Loucy (cell line): ENCODE measurements at regions not wholly inside any gene's neighbourhood (a gene's known extent, or its start where the extent isn't known, plus 50 kb on each side); places are given as distances from the start of the nearest gene placed in this dataset.

ENCODE experiments used
- EZH2phosphoT487 ChIP-seq: fragments of 200-600 bp; IDR thresholded peaks from 2 replicates; pipeline ENCODE4 v1.6.1; 2018; ENCODE audit warnings: antibody characterized with exemption, mild to moderate bottlenecking, moderate library complexity, borderline replicate concordance
- TF ChIP-seq, protein P1 (sequence below): fragments of 200-600 bp; sonication (generic); conservative IDR thresholded peaks from 2 replicates; pipeline ENCODE4 v1.5.1; 2014; ENCODE audit warnings: mild to moderate bottlenecking, antibody characterized with exemption, low read length

- TF ChIP-seq, protein P1, sequence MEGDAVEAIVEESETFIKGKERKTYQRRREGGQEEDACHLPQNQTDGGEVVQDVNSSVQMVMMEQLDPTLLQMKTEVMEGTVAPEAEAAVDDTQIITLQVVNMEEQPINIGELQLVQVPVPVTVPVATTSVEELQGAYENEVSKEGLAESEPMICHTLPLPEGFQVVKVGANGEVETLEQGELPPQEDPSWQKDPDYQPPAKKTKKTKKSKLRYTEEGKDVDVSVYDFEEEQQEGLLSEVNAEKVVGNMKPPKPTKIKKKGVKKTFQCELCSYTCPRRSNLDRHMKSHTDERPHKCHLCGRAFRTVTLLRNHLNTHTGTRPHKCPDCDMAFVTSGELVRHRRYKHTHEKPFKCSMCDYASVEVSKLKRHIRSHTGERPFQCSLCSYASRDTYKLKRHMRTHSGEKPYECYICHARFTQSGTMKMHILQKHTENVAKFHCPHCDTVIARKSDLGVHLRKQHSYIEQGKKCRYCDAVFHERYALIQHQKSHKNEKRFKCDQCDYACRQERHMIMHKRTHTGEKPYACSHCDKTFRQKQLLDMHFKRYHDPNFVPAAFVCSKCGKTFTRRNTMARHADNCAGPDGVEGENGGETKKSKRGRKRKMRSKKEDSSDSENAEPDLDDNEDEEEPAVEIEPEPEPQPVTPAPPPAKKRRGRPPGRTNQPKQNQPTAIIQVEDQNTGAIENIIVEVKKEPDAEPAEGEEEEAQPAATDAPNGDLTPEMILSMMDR = no peak
- no peak for TF ChIP-seq EZH2phosphoT487
Observed at GRCh38 chr20:12815231-12815768, 193.5 kb upstream of the SPTLC3 start.
